ENCODE measurements at regions not wholly inside any gene's neighbourhood (a gene's known extent, or its start where the extent isn't known, plus 50 kb on each side); places are given as distances from the start of the nearest gene placed in this dataset.

DNA sequence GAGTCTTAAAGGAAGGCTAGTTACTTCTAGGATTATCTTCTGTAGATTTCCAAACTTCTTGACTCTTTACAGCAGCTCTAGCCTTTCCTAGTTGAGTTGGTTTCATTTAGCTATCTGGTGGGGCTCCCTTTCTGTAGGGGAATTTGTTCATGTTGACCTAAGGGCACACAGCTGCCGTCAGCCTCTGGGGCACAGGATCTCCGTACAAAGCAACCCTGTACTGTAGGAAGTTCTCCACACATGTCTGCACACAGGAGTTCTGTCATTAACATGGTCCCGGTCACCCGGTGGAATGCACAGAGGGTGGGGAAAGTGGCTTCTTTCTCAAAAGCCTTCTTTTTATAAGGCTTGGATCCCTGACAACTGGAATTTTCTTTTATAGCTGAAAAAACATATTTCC is 88.7 kb upstream of the TNIK start:
- TF ChIP-seq CTCF (conservative IDR thresholded peaks at IDR 0.05): no peak
- no peak for TF ChIP-seq EZH2 (IDR thresholded peaks at IDR 0.05; ENCODE audit: low read depth)
